Sigmoid colon (tissue), 6 donors: ENCODE measurements at regions not wholly inside any gene's neighbourhood (a gene's known extent, or its start where the extent isn't known, plus 50 kb on each side); places are given as distances from the start of the nearest gene placed in this dataset.

ENCODE experiments used
- DNase-seq: peaks from one replicate; pipeline ENCODE4 v3.0.0-alpha.2; 2019
- H3K27ac ChIP-seq, 4 donors: fragments of 200-600 bp; sonication (generic); one replicate each; pipeline ENCODE4 v1.5.1; 2016 to 2019; ENCODE audit warnings: mild to moderate bottlenecking in 1 of 4
- H3K27me3 ChIP-seq, 3 donors: fragments of 200-600 bp; sonication (generic); one replicate each; pipeline ENCODE4 v1.5.1; 2019; ENCODE audit warnings: mild to moderate bottlenecking in 1 of 3
- H3K36me3 ChIP-seq, 4 donors: fragments of 200-600 bp; sonication (generic); one replicate each; pipeline ENCODE4 v1.5.1; 2016 to 2019
- H3K4me1 ChIP-seq, 4 donors: fragments of 200-600 bp; sonication (generic); one replicate each; pipeline ENCODE4 v1.5.1; 2017 to 2019
- H3K4me3 ChIP-seq, 4 donors: fragments of 200-600 bp; sonication (generic); one replicate each; pipeline ENCODE4 v1.5.1; 2017 to 2019; ENCODE audit warnings: mild to moderate bottlenecking in 2 of 4, moderate library complexity in 1 of 4
- H3K9me3 ChIP-seq, 4 donors: fragments of 200-600 bp in 3 of 4; sonication (generic) in 3 of 4; one replicate each; pipeline versions ENCODE4 v1.5.1 to v1.6.1; 2013 to 2019
- EP300 ChIP-seq, 4 donors: sonication (generic); formaldehyde crosslinking; IDR thresholded peaks; one replicate each; pipeline ENCODE4 v1.6.1; 2017; ENCODE audit warnings: antibody characterized with exemption in 4 of 4
- POLR2A ChIP-seq, 2 donors: fragments of 450-650 bp; IDR thresholded peaks; one replicate each; pipeline ENCODE4 v1.6.1; 2016; ENCODE audit warnings: antibody characterized with exemption in 2 of 2, mild to moderate bottlenecking in 2 of 2, moderate library complexity in 2 of 2
- POLR2AphosphoS5 ChIP-seq, 4 donors: sonication (generic); formaldehyde crosslinking; IDR thresholded peaks; one replicate each; pipeline ENCODE4 v1.6.1; 2017; ENCODE audit warnings: antibody characterized with exemption in 4 of 4
- WGBS, 2 donors: extraction: QIAGEN DNeasy Blood & Tissue Kit; methylation state at CpG; one replicate each; pipeline ENCODE4 v1.1.7; 2013; 5-methylcytosine and 5-hydroxymethylcytosine counted together
- intact Hi-C: fragments of 100-400 bp; cut with DNase I; formaldehyde crosslinking; loops from one replicate; pipeline ENCODE4 v1.15.1; 2023
- TF ChIP-seq, protein P1 (sequence below), 4 experiments: fragments of 450-650 bp in 3 of 4; fragments of 200-600 bp in 1 of 4; IDR thresholded peaks; one replicate each; pipeline ENCODE4 v1.5.1; 2016 to 2019; ENCODE audit warnings: antibody characterized with exemption in 4 of 4, mild to moderate bottlenecking in 3 of 4, moderate library complexity in 2 of 4
- donor health status: healthy with polysubstance abuse.
- donor health status: healthy.

- Histone ChIP-seq H3K4me3 (no peak overlapping the region), H3K9me3 (no peaks in the 10 kb centered on the region), H3K36me3 (no peaks in the 10 kb centered on the region), H3K27me3 (no peaks in the 10 kb centered on the region), H3K27ac (no peak overlapping the region), H3K4me1 (no peaks in the 10 kb centered on the region)
- DNase-seq, result no peak
- intact Hi-C loops, result no loop called here
- 91 to 92% methylated on average over 6 of the region's 6 CpGs for WGBS, 2 donors
- no peak for TF ChIP-seq POLR2A (IDR thresholded peaks at IDR 0.05)
- TF ChIP-seq, protein P1, sequence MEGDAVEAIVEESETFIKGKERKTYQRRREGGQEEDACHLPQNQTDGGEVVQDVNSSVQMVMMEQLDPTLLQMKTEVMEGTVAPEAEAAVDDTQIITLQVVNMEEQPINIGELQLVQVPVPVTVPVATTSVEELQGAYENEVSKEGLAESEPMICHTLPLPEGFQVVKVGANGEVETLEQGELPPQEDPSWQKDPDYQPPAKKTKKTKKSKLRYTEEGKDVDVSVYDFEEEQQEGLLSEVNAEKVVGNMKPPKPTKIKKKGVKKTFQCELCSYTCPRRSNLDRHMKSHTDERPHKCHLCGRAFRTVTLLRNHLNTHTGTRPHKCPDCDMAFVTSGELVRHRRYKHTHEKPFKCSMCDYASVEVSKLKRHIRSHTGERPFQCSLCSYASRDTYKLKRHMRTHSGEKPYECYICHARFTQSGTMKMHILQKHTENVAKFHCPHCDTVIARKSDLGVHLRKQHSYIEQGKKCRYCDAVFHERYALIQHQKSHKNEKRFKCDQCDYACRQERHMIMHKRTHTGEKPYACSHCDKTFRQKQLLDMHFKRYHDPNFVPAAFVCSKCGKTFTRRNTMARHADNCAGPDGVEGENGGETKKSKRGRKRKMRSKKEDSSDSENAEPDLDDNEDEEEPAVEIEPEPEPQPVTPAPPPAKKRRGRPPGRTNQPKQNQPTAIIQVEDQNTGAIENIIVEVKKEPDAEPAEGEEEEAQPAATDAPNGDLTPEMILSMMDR (IDR thresholded peaks at IDR 0.05), result no peak
- TF ChIP-seq EP300 (IDR thresholded peaks at IDR 0.05), result no peak
- no peak for TF ChIP-seq POLR2AphosphoS5 (IDR thresholded peaks at IDR 0.05)
Observed at GRCh38 chr16:79449900-79450299, 150.6 kb downstream of the MAF start.

- H3K27ac ChIP-seq, result no peak overlapping the region
- intact Hi-C loops, result no loop called here
- 87 to 91% methylated on average over 10 of the region's 10 CpGs for WGBS, 2 donors
- no peaks in the 10 kb centered on the region for H3K36me3 ChIP-seq
- TF ChIP-seq POLR2AphosphoS5 (IDR thresholded peaks at IDR 0.05), result no peak
- TF ChIP-seq POLR2A (IDR thresholded peaks at IDR 0.05), result no peak
- TF ChIP-seq, protein P1 (IDR thresholded peaks at IDR 0.05), result no peak
- TF ChIP-seq EP300 (IDR thresholded peaks at IDR 0.05), result no peak
- H3K4me3 ChIP-seq, result no peak overlapping the region
- no peaks in the 10 kb centered on the region for H3K9me3 ChIP-seq
- DNase-seq, result no peak
- H3K4me1 ChIP-seq, result no peaks in the 10 kb centered on the region
- H3K27me3 ChIP-seq, result no peaks in the 10 kb centered on the region
Observed at GRCh38 chr16:79449067-79449769, 151.3 kb downstream of the MAF start.

- Histone ChIP-seq H3K27me3 (no peaks in the 10 kb centered on the region), H3K4me3 (no peak overlapping the region), H3K36me3 (no peaks in the 10 kb centered on the region), H3K9me3 (no peaks in the 10 kb centered on the region), H3K27ac (no peak overlapping the region), H3K4me1 (no peaks in the 10 kb centered on the region)
- WGBS, 2 donors, result 85 to 89% methylated on average over 7 of the region's 7 CpGs
- DNase-seq, result no peak
- TF ChIP-seq, protein P1 (IDR thresholded peaks at IDR 0.05), result no peak
- TF ChIP-seq EP300 (IDR thresholded peaks at IDR 0.05) (no peak), POLR2AphosphoS5 (IDR thresholded peaks at IDR 0.05) (no peak), POLR2A (IDR thresholded peaks at IDR 0.05) (no peak)
- intact Hi-C loops, result no loop called here
Observed at GRCh38 chr16:79444572-79444971, 156.0 kb downstream of the MAF start.

- H3K9me3 ChIP-seq, result no peaks in the 10 kb centered on the region
- intact Hi-C loops, result no loop called here
- H3K27me3 ChIP-seq, result no peaks in the 10 kb centered on the region
- 76 to 84% methylated on average over 2 of the region's 2 CpGs for WGBS, 2 donors
- no peaks in the 10 kb centered on the region for H3K36me3 ChIP-seq
- H3K4me3 ChIP-seq, result no peak overlapping the region
- TF ChIP-seq EP300 (IDR thresholded peaks at IDR 0.05) (no peak), POLR2AphosphoS5 (IDR thresholded peaks at IDR 0.05) (no peak), POLR2A (IDR thresholded peaks at IDR 0.05) (no peak)
- TF ChIP-seq, protein P1 (IDR thresholded peaks at IDR 0.05), result no peak
- no peak overlapping the region for H3K27ac ChIP-seq
- peaks cover 0 to 4% (median 0%) of the 10 kb centered on the region in 4 donors for H3K4me1 ChIP-seq
- no peak for DNase-seq
Observed at GRCh38 chr16:79439901-79440300, 160.6 kb downstream of the MAF start.
